Endodermal cell (in vitro differentiated cells): ENCODE measurements at regions not wholly inside any gene's neighbourhood (a gene's known extent, or its start where the extent isn't known, plus 50 kb on each side); places are given as distances from the start of the nearest gene placed in this dataset.

Experiments used
- DNase-seq: peaks from one replicate; pipeline ENCODE4 v3.0.0-alpha.2; 2017
- H3K27ac ChIP-seq: 2 replicates; pipeline ENCODE4 v1.5.1; 2013; ENCODE audit warnings: mild to moderate bottlenecking, low read depth, low read length, moderate library complexity
- H3K27me3 ChIP-seq: 2 replicates; pipeline ENCODE4 v1.6.1; 2013; ENCODE audit warnings: mild to moderate bottlenecking, low read length, moderate library complexity; ENCODE audit not compliant: insufficient read depth, control insufficient read depth, poor library complexity, severe bottlenecking
- H3K36me3 ChIP-seq: 2 replicates; pipeline ENCODE4 v1.7.0; 2013; ENCODE audit warnings: mild to moderate bottlenecking, low read length, moderate library complexity; ENCODE audit not compliant: control insufficient read depth, insufficient read depth
- H3K4me1 ChIP-seq: one replicate; pipeline ENCODE4 v1.7.0; 2013; ENCODE audit warnings: low read length; ENCODE audit not compliant: control insufficient read depth, insufficient read depth
- H3K4me3 ChIP-seq: 2 replicates; pipeline ENCODE4 v1.5.1; 2013; ENCODE audit warnings: mild to moderate bottlenecking, low read length, moderate library complexity
- H3K9ac ChIP-seq: 2 replicates; pipeline ENCODE4 v1.6.1; 2013; ENCODE audit warnings: mild to moderate bottlenecking, low read length, moderate library complexity; ENCODE audit not compliant: poor library complexity, severe bottlenecking; ENCODE audit errors: extremely low read depth
- H3K9me3 ChIP-seq: 2 replicates; pipeline ENCODE4 v1.6.1; 2013; ENCODE audit warnings: mild to moderate bottlenecking, low read length, moderate library complexity; ENCODE audit not compliant: control insufficient read depth
- H3K27ac Mint-ChIP-seq: 2 replicates; pipeline ENCODE4 v1.8.0; 2020; ENCODE audit warnings: mixed read lengths
- H3K27me3 Mint-ChIP-seq: 2 replicates; pipeline ENCODE4 v1.8.0; 2021; ENCODE audit warnings: mild to moderate bottlenecking, mixed read lengths; ENCODE audit not compliant: insufficient read depth
- H3K36me3 Mint-ChIP-seq: 2 replicates; pipeline ENCODE4 v1.8.0; 2020; ENCODE audit warnings: low read depth, mixed read lengths
- H3K4me1 Mint-ChIP-seq: 2 replicates; pipeline ENCODE4 v1.8.0; 2020; ENCODE audit warnings: mixed read lengths
- H3K4me3 Mint-ChIP-seq: 2 replicates; pipeline ENCODE4 v1.8.0; 2020; ENCODE audit warnings: mild to moderate bottlenecking, moderate library complexity, mixed read lengths
- H3K9me3 Mint-ChIP-seq: 2 replicates; pipeline ENCODE4 v1.8.0; 2020; ENCODE audit warnings: mild to moderate bottlenecking, mixed read lengths
- CTCF ChIP-seq: fragments of 200-600 bp; sonication (generic); conservative IDR thresholded peaks from 2 replicates; pipeline ENCODE4 v1.5.0; 2021; ENCODE audit warnings: antibody characterized with exemption, mild to moderate bottlenecking
- WGBS, 2 experiments: methylation state at CpG; one replicate each; pipeline versions ENCODE4 v1.1.5 to v1.1.7; 2013; ENCODE audit warnings: missing lambda C conversion rate in 2 of 2, mixed read lengths in 1 of 2; ENCODE audit not compliant: insufficient coverage in 1 of 2, insufficient read length in 1 of 2; 5-methylcytosine and 5-hydroxymethylcytosine counted together

- Histone ChIP-seq H3K9me3 (no peaks in the 10 kb centered on the region), H3K4me1 (no peaks in the 10 kb centered on the region), H3K36me3 (no peaks in the 10 kb centered on the region), H3K27ac (no peak overlapping the region), H3K4me3 (no peak overlapping the region), H3K9ac (no peak overlapping the region), H3K27me3 (no peaks in the 10 kb centered on the region)
- TF ChIP-seq CTCF: no peak
- H3K4me1 Mint-ChIP-seq: no peaks in the 10 kb centered on the region
- H3K27ac Mint-ChIP-seq: no peak overlapping the region
- peaks cover 3% of the 10 kb centered on the region for H3K36me3 Mint-ChIP-seq
- DNase-seq: no peak
- 94 to 96% methylated on average over 2 to 3 of the region's 3 CpGs for WGBS, 2 experiments
- peaks cover 7% of the 10 kb centered on the region for H3K9me3 Mint-ChIP-seq
- H3K27me3 Mint-ChIP-seq: no peaks in the 10 kb centered on the region
- no peak overlapping the region for H3K4me3 Mint-ChIP-seq
Measured at GRCh38 chr10:28127881-28128280, 129.0 kb upstream of the ODAD2 start.

DNA sequence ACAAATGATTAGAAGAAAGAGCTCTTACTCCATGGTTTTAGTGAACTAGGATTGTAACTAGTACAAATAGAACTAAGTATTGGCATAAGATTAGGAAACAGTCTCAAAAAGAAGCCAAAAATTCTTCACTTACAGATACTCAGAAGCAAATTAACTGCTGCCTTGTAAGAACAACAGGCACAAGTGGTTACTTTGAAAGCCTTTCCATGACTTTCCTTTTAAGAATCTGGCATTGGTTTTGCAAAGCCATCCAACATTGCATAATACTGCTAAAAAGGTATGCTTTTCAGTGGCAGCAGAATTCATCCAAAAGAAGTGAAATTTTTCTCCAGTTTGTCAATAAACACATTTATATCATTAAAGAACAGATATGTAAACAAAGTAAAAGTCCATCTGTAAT lies 126.8 kb upstream of the ODAD2 start:
- Mint-ChIP-seq H3K27ac (no peak overlapping the region), H3K4me1 (no peaks in the 10 kb centered on the region), H3K4me3 (no peak overlapping the region), H3K9me3 (peaks cover 7% of the 10 kb centered on the region), H3K36me3 (peaks cover 3% of the 10 kb centered on the region), H3K27me3 (no peaks in the 10 kb centered on the region)
- H3K4me3 ChIP-seq: no peak overlapping the region
- no peaks in the 10 kb centered on the region for H3K4me1 ChIP-seq
- DNase-seq: no peak
- H3K27ac ChIP-seq: no peak overlapping the region
- TF ChIP-seq CTCF: no peak
- no peak overlapping the region for H3K9ac ChIP-seq
- no peaks in the 10 kb centered on the region for H3K9me3 ChIP-seq
- no peaks in the 10 kb centered on the region for H3K27me3 ChIP-seq
- H3K36me3 ChIP-seq: no peaks in the 10 kb centered on the region

DNA sequence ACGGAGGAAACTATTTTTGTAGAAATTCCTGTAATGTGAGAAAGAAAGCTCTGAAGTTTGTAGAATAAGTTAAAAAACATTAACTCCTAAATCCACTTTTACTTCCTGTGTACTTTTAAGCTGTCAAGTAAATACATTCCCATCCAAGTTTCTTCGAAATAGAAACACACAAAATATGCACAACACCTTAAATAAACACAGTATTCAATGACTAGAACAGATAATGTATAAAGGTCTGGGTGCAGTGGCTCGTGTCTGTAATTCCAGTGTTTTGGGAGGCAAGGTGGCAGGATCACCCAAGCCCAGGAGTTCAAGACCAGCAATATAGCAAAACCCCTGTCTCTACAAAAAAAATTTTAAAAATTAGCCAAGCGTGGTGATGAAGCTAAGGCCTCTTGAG lies 121.9 kb upstream of the ODAD2 start:
- no peaks in the 10 kb centered on the region for H3K9me3 ChIP-seq
- H3K4me3 Mint-ChIP-seq: no peak overlapping the region
- DNase-seq: no peak
- no peaks in the 10 kb centered on the region for H3K9me3 Mint-ChIP-seq
- no peaks in the 10 kb centered on the region for H3K36me3 ChIP-seq
- H3K4me3 ChIP-seq: no peak overlapping the region
- no peaks in the 10 kb centered on the region for H3K4me1 Mint-ChIP-seq
- no peak overlapping the region for H3K27ac ChIP-seq
- TF ChIP-seq CTCF: no peak
- H3K27me3 Mint-ChIP-seq: no peaks in the 10 kb centered on the region
- no peaks in the 10 kb centered on the region for H3K27me3 ChIP-seq
- 92% methylated on average over 4 of the region's 4 CpGs; no CpG with 5 or more reads in 1 of the 2 experiments for WGBS, 2 experiments
- H3K27ac Mint-ChIP-seq: no peak overlapping the region
- no peak overlapping the region for H3K9ac ChIP-seq
- no peaks in the 10 kb centered on the region for H3K36me3 Mint-ChIP-seq
- no peaks in the 10 kb centered on the region for H3K4me1 ChIP-seq
